GM19372 (cell line): ENCODE measurements at regions not wholly inside any gene's neighbourhood (a gene's known extent, or its start where the extent isn't known, plus 50 kb on each side); places are given as distances from the start of the nearest gene placed in this dataset.
"Not testable (repeated sequence)": the region's sequence is repeated elsewhere in the genome, so short reads cannot be mapped to it uniquely, and the experiment has no call there.

Experiments
- ATAC-seq: cut with Tn5 transposase; IDR thresholded peaks from one replicate; pipeline ENCODE4 v1.9.1; 2021; ENCODE audit warnings: mild to moderate bottlenecking, low read depth, moderate library complexity; ENCODE audit not compliant: unreplicated experiment

DNA sequence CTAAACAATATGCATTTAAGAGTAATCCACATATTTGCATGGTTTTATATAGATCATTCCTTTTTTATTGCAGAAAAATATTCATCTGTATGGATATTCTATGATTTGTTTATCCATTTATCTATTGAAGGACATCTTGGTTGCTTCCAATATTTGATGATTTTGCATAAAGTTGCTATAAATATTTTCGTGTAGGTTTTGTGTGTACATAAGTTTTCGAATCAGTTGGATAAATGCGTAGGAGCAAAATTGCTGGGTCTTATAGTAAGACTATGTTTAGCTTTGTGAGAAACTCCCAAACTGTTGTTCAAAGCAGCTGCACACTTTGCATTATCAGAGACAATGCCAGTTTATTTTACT, 971.2 kb downstream of the DIPK2A start:
- ATAC-seq, result no peak

DNA sequence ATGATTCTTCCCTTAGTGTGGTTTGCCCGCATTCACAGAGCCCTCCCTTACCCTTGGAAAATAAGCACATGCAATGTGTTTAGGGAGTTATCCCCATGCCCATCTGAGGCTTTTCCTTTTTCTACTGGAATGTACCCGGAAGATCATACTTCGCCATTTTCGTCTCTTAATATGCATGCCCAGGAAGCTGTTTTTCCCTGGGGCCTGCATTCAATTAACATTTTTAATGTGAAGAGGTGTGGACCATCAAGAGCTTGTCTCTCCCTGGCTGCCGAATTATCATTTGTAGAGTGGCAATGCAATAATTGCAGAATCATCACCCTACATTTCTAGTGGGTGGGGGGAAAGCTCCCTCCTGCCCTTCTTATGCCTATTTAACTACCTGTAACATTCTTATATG, 976.3 kb downstream of the DIPK2A start:
- ATAC-seq, result no peak

DNA sequence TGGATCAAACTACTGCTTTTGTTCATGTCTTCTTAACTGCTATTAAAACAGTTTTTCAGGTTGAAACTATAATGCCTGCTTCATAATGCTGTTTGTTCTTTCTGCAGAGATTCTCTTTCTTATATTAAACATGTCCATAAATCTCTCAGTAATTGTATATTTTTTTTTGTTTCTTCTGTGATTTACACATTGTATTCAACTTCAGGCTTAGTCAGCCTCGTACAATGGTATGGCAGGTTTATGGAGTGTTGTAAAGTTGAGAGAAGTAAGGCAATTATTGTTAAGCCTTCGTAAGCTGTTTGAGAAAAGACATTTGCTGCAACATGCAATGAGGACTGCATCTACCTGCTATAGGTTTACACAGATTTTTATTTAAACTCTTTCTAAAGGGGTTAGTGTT, 977.1 kb downstream of the DIPK2A start:
- no peak for ATAC-seq

DNA sequence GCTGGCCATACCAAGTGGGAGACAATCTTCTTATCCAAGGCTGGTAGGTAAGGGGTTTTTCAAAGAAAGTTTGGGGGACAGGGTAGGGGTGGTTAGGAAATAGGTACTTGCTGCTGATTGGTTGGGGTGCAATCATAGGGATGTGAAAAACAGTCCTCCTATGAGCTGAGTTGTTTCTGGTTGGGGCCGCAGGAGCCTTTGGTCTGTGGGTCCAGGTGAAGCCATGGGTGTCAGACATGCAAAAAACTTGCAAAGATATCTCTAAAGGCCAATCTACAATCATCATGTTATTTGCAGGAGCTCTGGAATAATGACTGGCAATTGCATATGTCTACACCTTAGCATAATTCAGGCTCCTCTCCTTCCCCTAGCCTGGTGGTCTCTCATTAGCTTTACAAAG, 982.3 kb downstream of the DIPK2A start:
- no peak for ATAC-seq

DNA sequence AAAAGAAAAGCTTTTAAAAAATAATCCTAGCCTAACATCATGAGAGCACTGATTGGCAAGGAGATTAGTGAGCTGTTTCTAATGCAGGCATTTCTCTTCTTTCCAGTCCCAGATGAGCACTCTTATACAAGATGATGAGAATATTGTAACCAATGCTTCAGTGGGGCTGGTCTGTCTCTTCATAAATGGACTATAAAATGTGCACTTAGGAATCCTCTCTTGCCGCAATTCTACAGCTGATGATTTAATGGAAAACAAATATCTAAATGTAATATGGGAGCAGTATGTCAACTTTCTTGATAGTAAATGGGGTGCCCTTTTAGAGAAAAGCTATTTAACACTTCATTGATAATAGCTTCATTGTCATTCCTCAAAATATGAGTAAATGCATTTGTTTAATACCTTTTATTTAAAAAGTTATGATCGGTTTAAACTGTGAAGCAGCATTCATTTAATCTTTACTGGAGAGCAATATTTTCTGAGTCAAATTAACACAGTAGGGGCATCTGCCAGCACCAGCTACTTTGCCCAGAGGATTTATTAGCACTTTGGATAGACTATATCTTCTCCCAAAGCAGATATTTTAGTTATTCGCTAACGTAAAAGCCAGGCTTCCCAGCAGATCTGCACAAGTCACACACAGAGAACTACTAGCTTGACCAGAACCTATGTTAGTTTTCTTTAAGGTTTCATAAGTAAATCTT, 985.9 kb downstream of the DIPK2A start:
- ATAC-seq, result no peak

DNA sequence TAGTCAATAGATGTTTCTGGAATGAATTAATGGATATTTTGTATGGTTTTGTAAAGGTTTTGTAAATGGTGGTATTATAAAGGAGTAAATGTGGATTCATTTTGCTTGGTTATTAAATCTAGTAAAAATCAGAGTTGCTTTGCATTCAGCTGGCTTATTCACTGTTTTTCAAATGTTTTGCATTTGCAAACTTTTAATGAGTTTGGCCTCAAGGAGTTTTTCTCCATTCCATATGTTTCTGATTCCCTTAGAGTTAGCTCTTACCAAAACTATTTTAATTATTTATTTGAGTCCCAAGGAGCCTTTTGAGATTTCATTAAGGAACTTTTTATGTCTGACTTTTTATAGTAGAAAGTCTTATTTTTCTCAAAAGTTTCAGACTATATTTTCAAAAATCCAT, 992.2 kb downstream of the DIPK2A start:
- no peak for ATAC-seq

DNA sequence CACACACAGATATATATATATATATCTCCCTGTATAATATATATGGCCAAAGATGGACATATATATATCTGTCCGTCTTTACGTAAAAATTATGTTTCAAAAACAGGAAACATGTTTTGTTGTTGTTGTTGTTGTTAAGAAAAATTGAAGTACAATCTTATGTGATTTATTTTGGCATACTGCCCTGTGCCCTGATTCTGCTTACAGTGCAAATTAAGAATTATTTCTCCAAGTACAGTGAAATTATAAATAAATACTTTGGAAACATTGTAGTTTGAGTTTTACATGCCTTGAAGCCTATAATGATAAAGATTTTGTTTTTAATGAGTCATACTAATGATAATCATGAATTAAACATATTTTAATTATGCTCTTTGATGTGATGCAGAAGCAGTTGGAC, 994.9 kb downstream of the DIPK2A start:
- no peak for ATAC-seq

DNA sequence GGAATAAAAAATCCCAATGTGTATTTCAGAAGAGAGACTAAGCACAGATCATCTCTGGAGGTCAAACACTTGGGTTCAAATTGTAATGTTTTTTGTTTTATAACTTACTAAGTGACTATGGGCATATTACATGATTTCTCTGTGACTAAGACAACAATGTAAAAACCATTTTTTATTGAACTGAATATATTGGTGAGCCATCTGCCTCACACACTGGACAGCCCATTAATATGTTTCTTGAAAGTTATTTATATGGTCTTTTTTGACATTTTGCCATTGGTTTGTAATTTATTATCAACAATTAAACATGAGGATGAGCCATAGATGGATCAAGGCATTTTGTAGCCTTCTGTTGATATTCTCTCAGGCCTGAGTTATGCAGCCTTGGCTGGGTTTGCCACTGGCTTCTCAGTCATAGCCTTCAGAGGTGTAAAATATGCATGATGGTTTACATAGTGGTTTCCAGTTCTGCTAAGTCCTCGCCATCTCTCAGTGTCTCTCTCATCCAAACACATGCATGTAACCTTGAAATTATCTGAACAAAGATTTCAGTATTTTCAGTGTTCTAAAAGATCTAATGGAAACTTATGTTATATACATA, 997.2 kb downstream of the DIPK2A start:
- no peak for ATAC-seq

DNA sequence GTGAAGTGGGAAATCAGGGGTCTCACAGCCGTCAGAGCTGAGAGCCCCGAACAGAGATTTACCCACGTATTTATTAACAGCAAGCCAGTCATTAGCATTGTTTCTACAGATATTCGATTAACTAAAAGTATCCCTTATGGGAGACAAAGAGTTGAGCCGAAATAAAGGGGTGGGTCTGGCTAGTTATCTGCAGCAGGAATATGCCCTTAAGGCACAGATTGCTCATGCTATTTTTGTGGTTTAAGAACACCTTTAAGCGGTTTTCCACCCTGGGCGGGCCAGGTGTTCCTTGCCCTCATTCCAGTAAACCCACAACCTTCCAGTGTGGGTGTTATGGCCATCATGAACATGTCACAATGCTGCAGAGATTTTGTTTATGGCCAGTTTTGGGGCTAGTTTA, 1012.9 kb downstream of the DIPK2A start:
- ATAC-seq, result not testable (repeated sequence)

DNA sequence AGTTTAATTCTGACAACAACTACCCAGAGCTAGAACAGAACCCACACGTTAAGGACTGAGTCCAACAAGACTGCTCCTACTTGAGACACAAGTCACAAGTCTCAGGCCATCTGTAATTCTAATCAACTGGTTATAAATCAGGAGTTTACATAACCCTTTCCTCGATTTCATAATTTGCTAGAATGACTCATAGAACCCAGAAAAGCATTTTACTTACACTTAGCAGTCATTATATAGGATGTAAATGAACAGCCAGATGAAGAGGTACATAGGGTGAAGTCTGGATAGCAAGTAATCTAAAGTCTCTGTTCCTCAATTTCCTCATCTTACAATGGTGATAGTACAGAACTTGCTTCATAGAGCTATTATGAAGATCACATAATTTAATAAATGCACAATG, 1018.2 kb downstream of the DIPK2A start:
- ATAC-seq, result no peak

DNA sequence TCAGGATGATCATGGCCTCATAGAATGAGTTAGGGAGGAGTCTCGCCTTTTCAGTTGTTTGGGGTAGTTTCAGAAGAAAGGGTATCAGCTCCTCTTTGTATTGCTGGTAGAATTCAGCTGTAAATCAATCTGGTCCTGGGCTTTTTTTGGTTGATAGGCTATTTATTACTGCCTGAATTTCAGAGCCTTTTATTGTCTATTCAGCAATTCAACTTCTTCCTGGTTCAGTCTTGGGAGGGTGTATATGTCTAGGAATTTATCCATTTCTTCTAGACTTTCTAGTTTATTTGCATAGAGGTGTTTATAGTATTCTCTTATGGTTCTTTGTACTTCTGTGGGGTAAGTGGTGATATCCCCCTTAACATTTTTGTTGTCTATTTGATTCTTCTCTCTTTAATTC, 1024.2 kb downstream of the DIPK2A start:
- ATAC-seq, result no peak

DNA sequence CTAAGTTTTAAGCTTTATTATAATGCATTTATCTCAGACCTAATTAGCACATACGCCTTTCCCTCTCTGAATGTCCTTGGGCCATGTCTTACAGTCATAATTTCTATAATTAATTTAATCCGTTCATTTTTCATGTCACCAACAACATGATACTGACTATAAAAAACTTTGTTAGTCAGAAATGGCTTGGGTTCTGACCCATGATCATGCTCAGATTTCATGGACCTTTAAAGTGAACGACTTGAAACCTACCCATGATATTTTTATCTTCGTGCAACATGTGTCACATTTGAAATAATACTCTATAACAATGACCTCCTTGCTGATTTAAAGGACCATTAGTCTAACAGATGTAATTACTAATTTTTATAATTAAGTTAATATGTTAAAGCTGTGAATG, 1033.8 kb downstream of the DIPK2A start:
- no peak for ATAC-seq

DNA sequence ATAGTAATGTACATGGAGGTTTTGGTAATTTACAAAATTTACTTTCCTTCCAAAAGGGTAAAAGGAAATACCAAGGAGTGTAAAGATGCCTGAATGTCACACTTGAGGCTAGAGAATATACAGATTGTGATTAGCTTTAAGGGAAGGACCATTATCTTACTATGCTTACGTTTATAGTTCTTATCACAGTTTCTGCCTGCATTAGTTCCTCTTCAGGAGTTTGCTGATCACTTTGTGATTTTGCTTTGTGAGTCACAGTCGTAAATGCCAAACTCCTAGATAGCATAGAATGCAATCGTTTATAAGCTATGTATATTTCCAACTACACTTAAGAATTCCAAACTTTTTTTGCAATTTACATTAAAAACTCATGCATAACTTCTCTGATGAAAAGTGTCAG, 1034.6 kb downstream of the DIPK2A start:
- no peak for ATAC-seq

DNA sequence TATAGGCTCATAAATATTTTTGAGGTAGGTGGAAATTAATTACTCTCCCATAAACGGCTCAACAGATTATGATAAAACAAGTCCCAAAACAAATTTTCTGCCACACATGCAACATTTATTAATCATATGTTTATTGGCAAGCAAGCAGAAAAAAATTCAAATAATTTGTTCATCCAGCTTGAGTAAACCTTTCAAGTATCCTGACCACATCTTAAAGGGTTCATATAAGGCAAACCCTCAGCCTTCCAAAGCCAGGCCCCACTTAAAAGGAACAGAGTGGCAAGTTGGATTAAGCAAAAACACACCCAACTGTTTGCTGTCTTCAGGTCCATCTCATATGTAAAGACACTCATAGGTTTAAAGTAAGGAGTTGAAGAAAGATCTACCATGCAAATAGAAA, 1042.3 kb downstream of the DIPK2A start:
- ATAC-seq, result no peak

DNA sequence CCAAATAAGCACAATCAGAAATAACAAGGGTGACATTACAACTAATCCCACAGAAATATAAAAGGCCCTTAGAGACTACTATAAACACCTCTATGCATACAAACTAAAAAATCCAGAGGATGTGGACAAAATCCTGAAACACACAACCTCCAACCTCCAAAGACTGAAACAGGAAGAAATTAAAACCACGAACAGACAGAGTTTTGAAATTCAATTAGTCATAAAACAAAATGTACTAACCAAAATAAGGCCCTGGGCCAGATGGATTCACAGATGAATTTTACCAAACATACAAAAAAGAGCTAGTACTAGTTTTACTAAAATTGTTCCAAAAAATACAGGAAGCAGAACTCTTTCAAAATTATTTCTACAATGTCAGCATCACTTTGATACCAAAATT, 1043.6 kb downstream of the DIPK2A start:
- no peak for ATAC-seq

DNA sequence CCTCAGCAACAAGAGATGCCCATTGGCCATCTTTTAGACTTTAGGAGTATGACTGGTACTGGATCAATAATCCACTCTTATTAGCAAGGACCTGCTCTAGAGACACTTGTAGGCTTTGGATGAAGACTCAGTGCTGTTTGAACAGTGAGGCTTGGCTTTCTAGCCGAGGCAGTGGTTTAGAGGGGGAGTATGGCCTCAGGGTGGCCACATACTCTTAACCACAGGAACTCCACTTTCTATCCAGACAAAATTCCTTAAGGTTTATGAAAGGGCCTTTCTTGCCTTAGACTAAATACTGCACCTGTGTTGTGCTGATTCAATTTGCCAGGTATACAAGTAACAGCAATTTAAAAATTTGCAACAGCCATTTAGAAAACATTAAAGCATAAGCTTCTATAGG, 1046.3 kb downstream of the DIPK2A start:
- no peak for ATAC-seq

DNA sequence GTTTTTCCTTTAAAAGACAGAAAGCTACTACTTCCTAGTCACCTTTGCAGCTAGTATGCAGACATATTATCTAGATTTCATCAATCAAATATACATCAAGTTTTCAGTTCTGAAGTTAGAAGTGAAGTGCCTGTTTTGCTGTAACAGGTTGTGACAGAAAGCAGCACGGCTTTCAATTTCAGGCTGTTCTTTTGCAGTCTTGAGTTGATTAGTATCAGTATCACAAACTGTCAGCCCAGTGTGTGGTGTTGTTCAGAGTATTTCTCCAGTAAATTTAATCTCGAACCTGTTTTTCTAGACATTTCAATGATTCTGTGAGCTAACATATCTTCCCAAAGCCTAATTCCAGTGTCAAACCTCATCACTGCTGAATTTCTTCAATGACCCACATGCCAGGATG, 1050.8 kb downstream of the DIPK2A start:
- no peak for ATAC-seq

DNA sequence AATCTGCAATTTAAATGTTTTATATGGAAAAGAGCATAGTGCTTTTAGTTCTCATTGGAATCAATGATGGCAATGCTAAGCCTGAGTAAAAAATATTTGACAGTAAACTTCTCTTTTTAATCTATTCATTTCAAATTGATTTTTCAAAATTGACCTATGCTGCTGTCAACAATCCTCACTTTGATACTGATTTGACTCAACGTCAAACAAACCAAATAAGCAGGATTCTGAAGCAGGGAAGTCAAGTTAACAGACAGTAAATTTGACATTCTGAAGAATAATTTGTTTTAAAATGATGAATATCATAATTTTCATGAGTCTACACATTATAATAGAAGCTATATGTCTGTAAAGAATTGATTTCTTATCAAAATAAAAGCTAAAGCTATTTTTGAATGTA, 1053.1 kb downstream of the DIPK2A start:
- no peak for ATAC-seq

DNA sequence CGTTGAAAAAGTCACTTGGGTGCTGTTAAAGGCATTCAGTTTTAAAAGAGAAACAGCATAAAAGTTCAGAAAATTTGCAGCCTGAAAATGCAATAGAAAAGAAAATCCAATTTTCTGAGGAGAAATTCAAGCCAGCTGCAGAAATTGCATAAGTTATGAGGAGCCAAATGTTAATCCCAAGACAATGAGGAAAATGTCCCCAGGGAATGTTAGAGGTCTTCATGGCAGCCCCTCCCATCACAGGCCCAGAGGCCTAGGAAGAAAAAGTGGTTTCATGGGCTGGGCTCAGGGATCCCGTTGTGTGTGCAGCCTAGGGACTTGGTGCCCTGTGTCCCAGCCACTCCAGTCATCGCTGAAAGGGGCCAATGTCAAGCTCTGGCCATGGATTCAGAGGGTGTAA, 1055.6 kb downstream of the DIPK2A start:
- not testable (repeated sequence) for ATAC-seq

DNA sequence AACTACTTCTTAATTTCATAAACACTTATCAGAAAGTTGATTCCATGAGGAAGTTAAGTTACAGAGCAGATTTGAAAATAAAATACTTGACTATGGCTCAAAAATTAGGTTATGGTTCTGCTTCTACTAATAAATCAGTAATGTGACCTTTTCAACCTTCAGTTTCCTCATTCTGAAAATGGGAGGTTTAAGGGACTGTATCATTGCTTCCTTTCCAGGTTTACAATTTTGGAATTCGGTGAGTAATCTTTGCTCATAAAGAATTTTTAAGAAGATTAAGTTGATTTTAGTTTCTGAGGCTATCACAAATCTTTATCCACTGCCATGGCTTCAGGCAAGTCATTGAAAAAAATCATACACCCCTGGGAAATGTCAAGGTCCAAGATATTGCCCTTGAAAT, 1061.2 kb downstream of the DIPK2A start:
- ATAC-seq, result no peak

DNA sequence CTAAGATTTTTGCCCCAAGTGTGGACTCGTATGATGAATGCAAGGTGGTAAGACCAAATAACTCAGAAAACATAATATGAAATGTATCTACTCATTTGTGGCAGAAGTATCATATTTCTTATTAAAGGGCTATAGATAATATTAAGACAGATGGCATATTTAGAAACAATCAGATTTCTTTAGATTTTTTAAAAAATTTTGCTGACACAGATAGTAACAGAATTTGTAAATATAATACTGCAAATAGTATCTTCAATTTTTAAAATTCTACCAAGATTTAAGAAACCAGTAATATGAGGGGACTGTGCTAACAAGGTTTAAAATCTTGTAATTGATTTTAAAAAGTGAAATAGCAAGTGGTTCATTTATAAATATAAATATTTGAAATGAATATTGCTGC, 1064.1 kb downstream of the DIPK2A start:
- no peak for ATAC-seq

DNA sequence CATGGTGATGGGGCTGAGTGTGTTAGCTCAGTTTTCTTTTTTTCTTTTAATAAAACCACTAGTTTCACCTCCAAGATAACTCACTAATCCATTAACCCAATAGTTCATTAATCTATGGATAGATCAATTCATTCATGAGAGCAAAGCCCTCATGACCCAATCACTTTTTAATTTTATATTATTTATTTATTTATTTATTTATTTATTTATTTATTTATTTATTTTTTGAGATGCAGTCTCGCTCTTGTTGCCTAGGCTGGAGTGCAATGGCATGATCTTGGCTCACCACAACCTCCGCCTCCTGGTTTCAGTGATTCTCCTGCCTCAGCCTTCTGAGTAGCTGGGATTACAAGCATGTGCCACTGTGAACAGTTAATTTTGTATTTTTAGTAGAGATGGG, 1082.4 kb downstream of the DIPK2A start:
- not testable (repeated sequence) for ATAC-seq
